C4-2B (cell line): ENCODE measurements at regions not wholly inside any gene's neighbourhood (a gene's known extent, or its start where the extent isn't known, plus 50 kb on each side); places are given as distances from the start of the nearest gene placed in this dataset.

Experiments used
- ZFX ChIP-seq: fragments of 450-650 bp; IDR thresholded peaks from 2 replicates; pipeline ENCODE4 v1.6.1; 2017
- TF ChIP-seq, protein P1 (sequence below): fragments of 450-650 bp; conservative IDR thresholded peaks from 2 replicates; pipeline ENCODE4 v1.5.1; 2017; ENCODE audit warnings: mild to moderate bottlenecking

DNA sequence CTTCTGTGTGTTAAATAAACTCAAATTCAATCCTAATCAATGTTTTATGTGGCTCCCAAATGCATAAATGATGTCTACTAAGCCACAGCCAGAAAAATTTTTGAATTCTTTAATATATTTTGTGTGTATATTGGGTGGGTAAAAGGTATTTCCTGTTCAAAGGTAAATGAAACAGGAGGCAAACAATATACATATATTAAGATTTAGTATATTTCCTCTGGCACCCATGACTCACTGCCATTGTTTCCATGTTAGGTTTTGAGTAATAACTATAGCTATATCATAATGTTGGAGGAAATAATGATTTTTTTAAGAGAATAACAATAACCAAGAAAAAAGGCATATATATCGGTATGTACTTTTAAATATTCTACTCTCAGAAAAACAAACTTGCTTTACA is 1071.9 kb upstream of the CDH10 start:
- TF ChIP-seq, protein P1, sequence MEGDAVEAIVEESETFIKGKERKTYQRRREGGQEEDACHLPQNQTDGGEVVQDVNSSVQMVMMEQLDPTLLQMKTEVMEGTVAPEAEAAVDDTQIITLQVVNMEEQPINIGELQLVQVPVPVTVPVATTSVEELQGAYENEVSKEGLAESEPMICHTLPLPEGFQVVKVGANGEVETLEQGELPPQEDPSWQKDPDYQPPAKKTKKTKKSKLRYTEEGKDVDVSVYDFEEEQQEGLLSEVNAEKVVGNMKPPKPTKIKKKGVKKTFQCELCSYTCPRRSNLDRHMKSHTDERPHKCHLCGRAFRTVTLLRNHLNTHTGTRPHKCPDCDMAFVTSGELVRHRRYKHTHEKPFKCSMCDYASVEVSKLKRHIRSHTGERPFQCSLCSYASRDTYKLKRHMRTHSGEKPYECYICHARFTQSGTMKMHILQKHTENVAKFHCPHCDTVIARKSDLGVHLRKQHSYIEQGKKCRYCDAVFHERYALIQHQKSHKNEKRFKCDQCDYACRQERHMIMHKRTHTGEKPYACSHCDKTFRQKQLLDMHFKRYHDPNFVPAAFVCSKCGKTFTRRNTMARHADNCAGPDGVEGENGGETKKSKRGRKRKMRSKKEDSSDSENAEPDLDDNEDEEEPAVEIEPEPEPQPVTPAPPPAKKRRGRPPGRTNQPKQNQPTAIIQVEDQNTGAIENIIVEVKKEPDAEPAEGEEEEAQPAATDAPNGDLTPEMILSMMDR = no peak
- TF ChIP-seq ZFX = no peak
